ENCODE measurements at regions not wholly inside any gene's neighbourhood (a gene's known extent, or its start where the extent isn't known, plus 50 kb on each side); places are given as distances from the start of the nearest gene placed in this dataset.
A peak's percentile ranks its signal among the peaks of the same experiment; 100 is the strongest.

- no peak for DNase-seq
Observed at GRCh38 chr1:172810480-172811175, 151.7 kb downstream of the FASLG start.

GRCh38 chr1:172811694-172812093, 152.8 kb downstream of the FASLG start:
- DNase-seq, result no peak

DNA sequence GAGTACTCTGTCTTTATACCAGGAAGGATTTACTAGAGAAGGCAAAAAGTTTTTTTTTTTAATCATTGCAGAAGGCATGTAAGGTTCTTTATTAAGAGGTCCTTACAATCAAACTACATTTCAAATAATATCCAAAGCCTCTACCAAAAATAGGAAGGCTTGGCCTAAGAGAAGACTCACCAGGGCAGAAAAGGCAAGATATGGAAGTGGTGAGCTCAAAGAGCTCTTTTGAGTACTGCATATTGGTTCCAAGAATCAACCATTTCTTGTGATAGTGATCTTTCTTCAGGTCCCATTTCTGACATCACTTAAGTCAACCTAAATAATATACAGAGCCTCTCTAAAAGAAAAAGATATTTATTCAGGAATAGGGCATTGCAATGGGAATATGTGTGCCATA, 153.2 kb downstream of the FASLG start:
- no peak for DNase-seq

DNA sequence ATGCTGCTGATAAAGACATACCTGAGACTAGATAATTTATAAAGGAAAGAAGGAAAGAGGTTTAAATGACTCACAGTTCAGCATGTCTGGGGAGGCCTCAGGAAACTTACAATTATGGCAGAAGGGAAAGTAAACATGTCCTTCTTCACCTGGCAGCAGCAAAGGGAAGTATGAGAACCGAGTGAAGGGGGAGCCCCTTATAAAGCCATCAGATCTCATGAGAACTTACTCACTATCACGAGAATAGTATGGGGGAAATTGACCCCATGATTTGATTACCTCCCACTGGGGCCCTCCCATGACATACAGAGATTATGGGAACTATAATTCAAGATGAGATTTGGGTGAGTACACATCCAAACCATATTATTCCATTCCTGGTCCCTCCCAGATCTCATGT, 154.4 kb downstream of the FASLG start:
- DNase-seq, result no peak

DNA sequence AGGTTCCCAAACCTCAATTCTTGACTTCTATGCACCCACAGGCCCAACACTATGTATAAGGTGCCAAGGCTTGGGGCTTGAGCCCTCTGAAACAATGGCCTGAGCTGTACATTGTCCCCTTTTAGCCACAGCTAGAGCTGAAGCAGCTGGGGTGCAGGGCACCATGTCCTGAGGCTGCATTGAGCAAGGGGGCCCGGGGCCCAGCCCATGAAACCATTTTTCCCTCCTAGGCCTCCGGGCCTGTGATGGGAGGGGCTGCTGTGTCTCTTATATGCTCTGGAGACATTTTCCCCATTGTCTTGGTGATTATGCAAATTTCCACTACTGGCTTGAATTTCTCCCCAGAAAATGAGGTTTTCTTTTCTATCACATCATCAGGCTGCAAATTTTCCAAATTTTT, 155.5 kb downstream of the FASLG start:
- DNase-seq, result no peak

GRCh38 chr1:172815740-172816139, 156.8 kb downstream of the FASLG start:
- DNase-seq, result no peak

- DNase-seq, result no peak
Observed at GRCh38 chr1:172818841-172819527, 160.1 kb downstream of the FASLG start.

GRCh38 chr1:172820475-172821158, 161.7 kb downstream of the FASLG start:
- no peak for DNase-seq

DNA sequence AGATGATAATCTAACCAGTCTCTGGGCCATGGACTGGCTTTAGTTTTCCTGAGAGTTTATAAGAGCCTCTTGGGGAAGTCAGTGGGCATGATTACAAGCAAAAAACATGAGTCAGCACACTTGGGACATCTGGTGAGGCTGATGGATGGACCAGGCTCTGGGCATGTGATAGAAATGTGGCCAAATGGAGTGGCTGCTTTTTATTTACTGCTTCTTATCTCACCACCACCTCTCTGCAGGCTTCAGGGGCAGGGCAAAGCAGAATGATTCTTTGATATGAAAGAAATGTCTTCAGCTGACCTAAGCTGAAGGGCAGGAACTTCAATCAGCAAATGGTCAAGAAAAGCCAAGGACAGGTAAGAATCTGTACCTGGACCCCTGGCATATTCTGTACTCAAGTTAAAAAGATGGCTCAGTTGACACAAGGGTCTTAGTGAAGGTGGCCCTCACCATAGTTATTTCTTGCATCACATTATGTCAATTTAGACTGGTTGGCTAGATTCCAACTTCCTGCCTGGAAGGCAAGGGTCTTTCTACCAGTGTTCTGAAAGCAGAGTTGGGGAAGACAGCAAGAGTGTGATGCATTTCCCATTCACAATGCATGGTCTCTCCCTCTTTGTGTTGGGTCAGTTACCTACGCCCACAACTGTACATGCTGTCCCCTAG, 162.8 kb downstream of the FASLG start:
- DNase-seq, result no peak

DNA sequence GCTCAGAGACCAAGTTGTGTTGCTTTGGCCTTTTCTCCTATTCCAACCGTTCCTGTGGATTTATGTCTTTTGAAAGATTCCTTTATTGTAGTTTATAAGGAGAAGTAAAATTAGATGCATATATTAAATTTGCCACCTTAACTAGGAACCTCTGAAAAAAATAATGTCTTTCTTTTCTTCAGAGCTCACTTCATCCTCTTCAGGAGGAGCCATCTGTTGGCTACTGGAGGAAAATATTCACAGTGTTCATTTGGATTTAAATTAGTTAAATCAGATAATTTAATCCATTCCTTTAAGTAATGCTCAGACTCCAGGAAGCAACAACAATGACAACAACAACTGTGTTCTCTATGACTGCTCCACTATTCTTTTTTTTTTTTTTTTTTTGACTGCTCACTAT, 164.0 kb downstream of the FASLG start:
- DNase-seq, result no peak

GRCh38 chr1:172823534-172823933, 164.6 kb downstream of the FASLG start:
- DNase-seq, result no peak

GRCh38 chr1:172824209-172824608, 165.3 kb downstream of the FASLG start:
- DNase-seq, result no peak

- peak; percentile 16 for DNase-seq
Observed at GRCh38 chr1:172826096-172826741, 167.3 kb downstream of the FASLG start.

GRCh38 chr1:172827301-172827700, 168.4 kb downstream of the FASLG start:
- DNase-seq, result no peak

DNA sequence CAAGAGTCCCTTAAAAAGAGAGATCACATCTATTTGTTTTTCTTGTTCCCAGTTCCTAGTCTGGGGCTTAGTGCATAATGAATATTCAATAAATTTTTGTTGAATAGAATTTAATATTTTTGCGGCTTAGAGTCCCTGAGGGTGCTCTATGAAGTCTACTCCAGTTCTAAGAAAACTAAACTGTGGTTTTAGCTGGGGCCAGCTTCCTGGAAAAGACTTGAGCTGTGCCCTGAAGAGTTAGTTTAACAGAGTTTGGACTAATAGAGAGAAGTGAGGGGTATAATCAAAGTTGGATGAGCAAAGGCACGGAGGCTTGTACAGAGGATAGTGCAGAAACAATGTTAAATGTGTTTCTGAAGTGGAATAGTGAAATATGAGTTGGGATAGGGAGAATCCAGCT, 168.9 kb downstream of the FASLG start:
- DNase-seq, result no peak

DNA sequence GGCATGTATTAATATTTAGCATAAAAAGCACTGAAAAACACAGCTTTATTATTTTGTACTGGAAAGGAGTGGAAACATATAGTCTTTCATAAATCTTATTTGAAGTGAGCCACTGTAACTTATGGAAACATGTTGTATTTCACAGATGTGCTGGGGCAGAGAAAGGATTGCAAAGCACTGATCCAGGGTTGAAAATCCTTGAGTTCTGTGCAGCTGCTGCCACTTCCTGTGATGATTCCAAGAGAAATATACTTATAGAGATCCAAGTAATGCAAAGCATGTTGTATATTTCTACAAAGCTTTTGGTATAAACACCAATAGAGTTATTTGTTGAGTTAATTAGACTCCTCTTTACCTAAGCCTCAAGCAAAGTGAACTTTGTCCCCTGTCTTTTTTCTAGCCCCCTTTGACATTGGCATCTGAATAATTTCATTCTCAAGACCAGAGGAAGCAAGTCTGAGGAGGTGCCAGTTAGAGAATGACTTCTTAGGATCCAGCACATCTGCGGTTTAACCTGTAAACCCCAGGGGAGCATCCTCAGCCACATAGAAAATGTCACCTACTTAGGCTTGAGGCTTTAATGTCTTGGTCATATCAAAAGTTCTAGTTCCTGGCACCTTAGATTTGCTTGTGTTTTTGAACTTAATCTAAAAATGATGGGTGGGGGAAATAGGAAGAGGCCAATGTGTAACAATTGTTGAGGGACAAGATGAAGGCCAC, 173.3 kb downstream of the FASLG start:
- no peak for DNase-seq

DNA sequence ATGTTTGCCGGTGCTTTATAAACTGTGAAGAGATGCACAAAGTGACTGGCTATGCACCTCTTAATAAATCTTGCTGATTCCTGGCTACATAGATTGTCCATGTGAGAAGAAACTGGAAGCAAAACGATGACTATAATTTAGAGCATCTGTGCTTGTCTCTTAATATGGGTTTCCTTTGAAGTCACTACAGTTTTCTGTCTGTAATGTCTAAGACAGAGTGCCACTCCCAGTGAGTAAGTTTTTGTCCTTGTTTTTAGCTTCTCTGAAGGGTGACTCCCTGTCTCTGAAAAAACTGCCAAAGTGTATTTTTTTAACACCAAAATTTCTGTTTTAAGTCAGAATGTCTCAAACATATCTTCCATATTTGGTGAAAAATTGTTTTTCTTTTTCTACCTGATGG, 175.1 kb downstream of the FASLG start:
- no peak for DNase-seq

GRCh38 chr1:172834609-172835008, 175.7 kb downstream of the FASLG start:
- no peak for DNase-seq

- DNase-seq, result no peak
Observed at GRCh38 chr1:172835834-172836233, 176.9 kb downstream of the FASLG start.

GRCh38 chr1:172837816-172838679, 179.1 kb downstream of the FASLG start:
- DNase-seq, result no peak

GRCh38 chr1:172838680-172839313, 179.9 kb downstream of the FASLG start:
- DNase-seq, result no peak
